ENCODE measurements at regions not wholly inside any gene's neighbourhood (a gene's known extent, or its start where the extent isn't known, plus 50 kb on each side); places are given as distances from the start of the nearest gene placed in this dataset.

GRCh38 chr2:176388861-176389260 is 119.6 kb downstream of the MTX2 start:
- DNase-seq, result no peak

DNA sequence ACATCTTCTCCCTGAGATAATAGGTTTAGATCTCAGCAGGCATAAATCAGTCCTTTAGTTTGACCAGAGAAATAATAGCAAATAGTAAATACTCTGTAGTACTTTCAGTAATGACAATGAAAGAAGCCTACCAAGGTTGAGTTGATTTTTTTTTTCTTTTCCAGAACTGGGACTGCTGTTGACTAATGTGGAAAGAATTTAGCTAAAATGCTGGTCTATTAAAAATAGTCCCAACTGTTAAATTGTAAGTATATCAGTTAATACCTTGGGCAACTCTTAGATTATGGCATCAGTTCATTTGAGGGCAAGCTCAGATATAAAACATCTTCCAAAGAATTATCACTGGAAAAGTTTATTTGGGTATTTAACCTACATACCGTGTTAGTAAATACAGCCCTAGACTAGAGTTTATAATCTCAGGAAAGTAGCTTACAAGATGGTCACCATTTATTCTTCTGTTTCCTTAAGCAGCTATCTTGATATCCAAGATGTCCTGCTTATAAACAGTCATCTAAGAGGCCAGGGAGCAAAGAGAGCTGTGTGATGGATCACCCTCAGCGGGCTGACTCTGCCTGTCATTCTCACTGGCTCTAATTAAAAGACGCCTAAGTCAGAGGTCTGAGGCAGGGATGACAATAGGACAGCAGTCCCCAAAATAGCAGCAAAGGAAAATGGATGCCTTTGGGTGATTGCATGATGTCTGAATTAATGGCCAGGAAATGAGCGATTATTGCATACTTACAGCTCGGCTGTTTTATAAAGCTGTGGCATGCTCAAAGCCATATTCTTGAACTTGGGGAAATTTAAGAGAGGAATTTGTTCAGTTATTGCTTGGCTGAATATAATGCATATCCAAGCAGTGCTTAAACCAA is 121.3 kb downstream of the MTX2 start:
- DNase-seq, result no peak

GRCh38 chr2:176391148-176391419 is 121.8 kb downstream of the MTX2 start:
- no peak for DNase-seq

- DNase-seq, result no peak
Measured at GRCh38 chr2:176392249-176392648, 123.0 kb downstream of the MTX2 start.

GRCh38 chr2:176392744-176393414 is 123.6 kb downstream of the MTX2 start:
- no peak for DNase-seq

- DNase-seq, result no peak
Measured at GRCh38 chr2:176395273-176395854, 126.1 kb downstream of the MTX2 start.

GRCh38 chr2:176398243-176399073 is 129.2 kb downstream of the MTX2 start:
- no peak for DNase-seq

DNA sequence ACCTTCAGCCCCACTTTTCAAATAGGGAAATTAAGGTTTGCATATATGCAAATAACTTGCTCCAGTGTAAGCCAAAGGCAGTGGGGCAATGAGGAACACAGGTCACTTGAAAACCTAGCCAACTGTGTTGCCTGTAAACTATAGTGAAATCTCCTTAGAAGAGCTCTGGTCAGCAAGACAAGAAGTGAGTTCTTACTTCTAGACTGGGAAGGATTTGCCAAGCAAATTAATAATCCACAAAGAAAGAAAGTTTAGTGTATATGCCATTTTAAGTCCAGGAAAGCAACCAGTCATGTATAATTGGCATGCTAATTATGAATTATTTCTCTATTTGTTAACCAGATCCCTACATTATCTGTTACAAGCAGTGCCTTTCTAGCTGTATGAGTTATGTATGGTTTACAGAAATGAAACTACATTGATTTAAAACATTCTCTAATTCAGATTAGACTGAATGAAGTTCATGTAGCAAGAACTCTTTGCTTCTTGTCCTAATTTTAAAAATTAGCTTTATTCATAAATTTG is 129.9 kb downstream of the MTX2 start:
- DNase-seq, result no peak

DNA sequence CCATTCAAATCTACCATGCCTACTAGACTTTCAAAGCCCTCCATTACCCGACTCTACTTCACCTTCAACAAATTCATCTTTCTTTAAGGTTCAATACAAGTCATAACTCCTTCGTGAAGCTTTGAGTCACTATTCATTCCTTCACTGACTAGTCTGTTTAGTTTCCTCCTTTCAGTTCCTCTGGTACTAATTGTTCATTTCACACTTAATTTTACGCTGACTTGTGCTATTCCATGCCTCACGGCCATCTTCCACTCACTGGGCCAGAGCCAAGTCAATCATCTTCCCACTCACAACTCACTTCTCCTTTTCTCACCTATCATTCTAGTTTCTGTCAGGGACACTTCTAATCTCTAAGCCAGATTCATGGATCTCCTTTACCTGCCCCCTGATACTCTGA is 136.2 kb downstream of the MTX2 start:
- no peak for DNase-seq

DNA sequence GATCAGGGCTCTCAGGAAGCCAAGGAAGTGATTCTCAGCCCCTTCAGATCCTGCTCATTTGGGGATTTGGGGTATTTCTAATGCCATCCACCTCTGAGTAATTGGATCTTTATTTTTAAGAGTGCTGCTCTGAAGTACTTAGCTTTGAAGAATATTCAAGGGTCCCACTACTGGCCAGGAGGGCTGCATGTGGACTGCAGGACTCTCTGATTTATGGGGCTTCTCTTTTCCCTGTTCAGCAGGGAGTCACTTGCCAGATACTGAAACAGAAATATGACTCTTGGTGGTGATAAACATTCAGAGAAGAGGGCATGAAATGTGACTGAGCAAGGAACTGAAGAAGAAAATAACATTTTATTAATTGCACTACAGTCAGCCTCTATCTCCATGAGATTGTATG is 138.5 kb downstream of the MTX2 start:
- DNase-seq, result no peak

- no peak for DNase-seq
Measured at GRCh38 chr2:176409671-176410070, 140.4 kb downstream of the MTX2 start.

DNA sequence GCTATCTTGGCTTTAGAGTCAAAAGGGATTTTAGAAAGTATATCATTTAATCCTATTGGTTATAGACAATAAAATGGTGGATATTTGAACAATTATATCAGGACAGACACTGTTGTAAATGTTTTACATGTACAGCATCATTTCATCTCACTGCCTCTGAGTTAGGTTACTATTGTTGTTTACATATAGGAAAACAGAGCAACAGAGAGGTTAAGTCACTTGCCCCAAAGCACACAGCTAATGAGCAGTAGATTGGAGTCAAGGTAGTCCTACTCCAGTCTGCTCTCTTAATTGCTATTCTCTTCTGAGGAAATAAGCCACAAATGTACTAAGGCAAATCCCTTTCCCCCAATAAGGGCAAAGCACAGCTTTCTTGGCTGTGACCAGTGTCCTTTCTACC is 142.9 kb downstream of the MTX2 start:
- DNase-seq, result no peak

DNA sequence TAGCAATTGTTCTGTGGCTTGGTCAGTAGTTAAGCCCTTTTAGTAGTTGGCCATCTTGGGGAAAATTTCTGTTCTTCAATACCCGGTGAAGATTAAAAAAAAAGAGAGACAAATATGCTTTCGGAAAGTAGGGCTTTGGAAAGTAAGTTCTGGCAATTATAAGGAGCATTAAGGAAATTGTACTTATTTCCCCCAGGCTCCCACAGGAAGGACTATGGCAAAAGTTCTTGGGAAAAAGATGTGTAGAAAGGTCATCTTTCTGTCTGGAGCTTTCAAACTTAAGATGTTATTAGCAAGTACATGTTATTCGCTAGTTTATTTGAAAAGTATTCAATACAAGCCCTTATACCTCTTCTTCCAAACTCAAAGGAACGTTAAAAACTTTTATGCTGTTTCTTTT is 144.5 kb downstream of the MTX2 start:
- DNase-seq, result no peak

DNA sequence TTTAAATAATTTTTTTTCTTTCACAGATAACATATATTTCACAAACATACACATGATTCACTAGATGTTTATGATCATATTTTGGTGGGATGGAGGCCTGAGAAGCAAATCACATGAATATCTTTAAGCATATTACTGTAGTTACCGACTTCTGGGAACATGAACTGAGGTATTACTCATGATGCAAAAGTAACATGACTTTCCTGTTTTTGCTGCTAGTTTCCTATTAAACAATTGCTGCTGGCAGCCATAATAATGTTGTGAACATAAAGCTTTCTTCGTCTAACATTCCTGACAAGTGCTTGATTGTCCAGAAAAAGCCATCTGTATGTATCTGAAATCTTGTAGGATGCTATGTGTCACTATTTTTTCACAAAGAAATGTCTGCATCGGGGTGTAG is 145.4 kb downstream of the MTX2 start:
- no peak for DNase-seq

GRCh38 chr2:176415174-176415895 is 146.1 kb downstream of the MTX2 start:
- DNase-seq, result no peak

DNA sequence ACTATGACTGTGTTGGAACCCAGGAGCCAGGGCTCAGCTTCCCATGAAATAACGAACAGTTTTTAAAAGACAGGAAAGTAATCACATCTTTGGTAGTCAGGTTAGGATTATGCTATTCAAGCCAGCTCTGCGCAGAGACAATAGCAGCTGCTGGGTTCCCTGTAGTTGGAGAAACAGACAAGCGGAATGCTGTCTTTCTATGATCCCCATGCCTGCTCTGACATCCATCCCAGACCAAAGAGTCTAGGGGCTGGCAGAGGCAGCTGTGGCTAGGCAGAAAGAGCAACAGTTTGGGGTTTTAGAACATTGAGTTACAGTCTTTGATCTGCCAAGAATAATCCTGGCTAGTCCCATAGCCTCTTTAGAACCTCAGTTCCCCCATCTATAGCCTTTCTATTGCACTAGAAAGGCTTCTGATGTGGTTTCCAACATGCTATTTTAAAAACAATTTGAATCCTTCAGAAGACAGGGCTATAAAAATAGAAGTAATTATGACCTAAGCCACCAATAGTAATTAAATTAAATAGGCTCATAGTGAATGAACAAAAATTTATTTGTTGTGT is 146.8 kb downstream of the MTX2 start:
- DNase-seq, result no peak

DNA sequence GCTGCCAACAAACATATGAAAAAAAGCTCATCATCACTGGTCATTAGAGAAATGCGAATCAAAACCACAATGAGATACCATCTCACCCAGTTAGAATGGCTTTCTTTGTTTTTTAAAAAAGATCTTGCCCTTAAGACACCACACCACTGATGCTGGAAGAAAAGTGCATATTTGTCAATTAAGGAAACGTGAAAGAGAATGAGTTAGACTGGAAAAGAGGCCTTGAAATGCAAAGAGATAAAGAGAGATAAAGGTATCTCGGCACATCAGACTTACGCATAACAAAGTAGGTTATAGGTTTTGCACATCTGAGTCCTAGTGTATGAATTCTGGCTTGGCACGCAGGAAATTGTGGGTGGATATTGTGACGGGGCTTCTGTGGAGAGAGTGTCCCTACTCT is 149.5 kb downstream of the MTX2 start:
- DNase-seq, result no peak

- no peak for DNase-seq
Measured at GRCh38 chr2:176419591-176420071, 150.4 kb downstream of the MTX2 start.

DNA sequence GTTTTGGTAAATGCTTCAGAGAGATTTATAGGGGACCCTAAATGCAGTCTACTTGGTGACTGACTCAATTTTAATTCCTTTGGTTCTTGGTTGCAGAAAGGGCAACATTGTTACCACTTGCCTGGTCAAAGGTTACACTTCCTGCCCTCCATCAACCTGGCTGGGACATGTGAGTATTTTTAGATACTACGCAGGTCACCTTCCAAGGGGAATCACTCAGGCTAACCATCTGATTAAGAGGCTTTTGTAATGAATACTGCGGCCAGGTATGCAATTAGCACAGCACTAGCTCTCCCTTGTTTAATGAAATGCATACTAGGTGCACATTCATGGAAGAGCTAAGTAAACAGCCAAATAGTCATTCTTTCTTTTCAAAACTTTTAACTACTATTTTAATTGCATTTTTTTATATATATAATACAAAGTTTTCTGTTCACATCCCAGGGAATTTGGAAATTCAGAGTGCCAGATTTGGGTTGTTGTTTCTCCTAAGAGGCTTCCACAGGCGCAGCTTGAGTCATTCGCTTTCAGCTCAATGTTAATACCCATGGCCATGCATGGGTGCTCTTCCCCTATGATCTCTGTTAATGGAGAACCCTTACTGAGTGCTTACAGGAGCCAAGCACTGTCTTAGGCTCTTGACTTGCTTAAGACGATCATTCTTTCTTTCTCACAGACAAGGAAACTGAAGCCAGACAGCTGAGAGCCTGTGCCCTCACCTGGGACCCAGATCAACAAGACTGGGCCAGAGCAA is 152.2 kb downstream of the MTX2 start:
- DNase-seq, result no peak

- no peak for DNase-seq
Measured at GRCh38 chr2:176423819-176424218, 154.6 kb downstream of the MTX2 start.

- no peak for DNase-seq
Measured at GRCh38 chr2:176424746-176425145, 155.5 kb downstream of the MTX2 start.

Measured in activated CD8-positive, alpha-beta memory T cell treated with anti-CD3 and anti-CD28 coated beads for 24 hours (primary cell).